ENCODE measurements at regions not wholly inside any gene's neighbourhood (a gene's known extent, or its start where the extent isn't known, plus 50 kb on each side); places are given as distances from the start of the nearest gene placed in this dataset.
"Not testable (repeated sequence)": the region's sequence is repeated elsewhere in the genome, so short reads cannot be mapped to it uniquely, and the experiment has no call there.

DNA sequence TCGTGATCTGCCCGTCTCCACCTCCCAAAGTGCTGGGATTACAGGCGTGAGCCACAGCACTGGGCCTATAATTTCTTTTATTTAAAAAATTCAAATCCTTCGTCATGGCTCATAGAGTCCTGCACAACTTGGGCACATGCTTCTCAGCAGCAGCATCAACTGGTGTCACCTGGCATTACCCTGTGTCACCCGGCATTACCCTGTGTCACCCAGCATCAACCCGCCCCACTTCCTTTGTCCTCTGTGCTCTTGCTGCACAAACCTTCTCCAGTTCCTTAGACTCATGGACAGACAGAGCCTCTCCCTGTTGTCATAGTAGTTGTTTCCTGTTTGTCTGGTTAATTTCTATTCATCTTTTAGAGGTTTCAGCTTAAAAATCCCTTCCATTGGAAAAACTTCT is 121.2 kb upstream of the SERBP1 start:
- Histone ChIP-seq H3K4me1 (peaks cover 0 to 9% of the 10 kb centered on the region in 2 donors), H3K9me3 (no peaks in the 10 kb centered on the region), H3K4me3 (replicated peaks in 1 of 3) (no peak overlapping the region), H3K27me3 (no peaks in the 10 kb centered on the region), H3K27ac (no peak overlapping the region), H3K36me3 (no peaks in the 10 kb centered on the region)
- TF ChIP-seq POLR2A (IDR thresholded peaks at IDR 0.05) (no peak), CTCF (IDR thresholded peaks at IDR 0.05) (no peak)
- DNase-seq, result no peak
- intact Hi-C loops (cut with DNase I), result loop anchor here (10.0 kb wide), 2 partner anchors 203 to 273 kb away; no protein-coding TSS in a partner anchor
- WGBS, 2 donors, result 92 to 95% methylated on average over 6 of the region's 6 CpGs

GRCh38 chr1:67552336-67552759 is 122.1 kb upstream of the SERBP1 start:
- no peak for DNase-seq
- peaks cover 0 to 9% of the 10 kb centered on the region in 2 donors for H3K4me1 ChIP-seq
- H3K27me3 ChIP-seq, result no peaks in the 10 kb centered on the region
- no peaks in the 10 kb centered on the region for H3K36me3 ChIP-seq
- no peak overlapping the region for H3K27ac ChIP-seq
- H3K4me3 ChIP-seq (replicated peaks in 1 of 3), result no peak overlapping the region
- WGBS, 2 donors, result 64 to 84% methylated on average over 3 of the region's 3 CpGs
- no peak for TF ChIP-seq POLR2A (IDR thresholded peaks at IDR 0.05)
- TF ChIP-seq CTCF (IDR thresholded peaks at IDR 0.05), result no peak
- H3K9me3 ChIP-seq, result no peaks in the 10 kb centered on the region
- intact Hi-C loops (cut with DNase I), result loop anchor here (10.0 kb wide), 2 partner anchors 202 to 272 kb away; no protein-coding TSS in a partner anchor

GRCh38 chr1:67554204-67554603 is 124.0 kb upstream of the SERBP1 start:
- intact Hi-C loops (cut with DNase I), result loop anchor here (10.0 kb wide), 2 partner anchors 201 to 271 kb away; no protein-coding TSS in a partner anchor
- H3K27me3 ChIP-seq; H3K36me3 ChIP-seq; DNase-seq; H3K4me1 ChIP-seq; H3K27ac ChIP-seq; H3K4me3 ChIP-seq (replicated peaks in 1 of 3); H3K9me3 ChIP-seq: not testable (repeated sequence)
- 92 to 95% methylated on average over 5 of the region's 5 CpGs for WGBS, 2 donors

- TF ChIP-seq POLR2A (IDR thresholded peaks at IDR 0.05) (no peak), CTCF (IDR thresholded peaks at IDR 0.05) (no peak)
- H3K36me3 ChIP-seq, result no peaks in the 10 kb centered on the region
- WGBS, 2 donors, result 58 to 64% methylated on average over 15 of the region's 15 CpGs
- intact Hi-C loops (cut with DNase I), result loop anchor here (10.0 kb wide), 2 partner anchors 199 to 269 kb away; no protein-coding TSS in a partner anchor
- no peaks in the 10 kb centered on the region for H3K9me3 ChIP-seq
- H3K27me3 ChIP-seq, result no peaks in the 10 kb centered on the region
- no peak overlapping the region for H3K27ac ChIP-seq
- DNase-seq, result peak in 1 of 2 donors; percentile 22
- no peak overlapping the region for H3K4me3 ChIP-seq (replicated peaks in 1 of 3)
- peaks cover 0 to 9% of the 10 kb centered on the region in 2 donors for H3K4me1 ChIP-seq
Measured at GRCh38 chr1:67555461-67556296, 125.5 kb upstream of the SERBP1 start.

DNA sequence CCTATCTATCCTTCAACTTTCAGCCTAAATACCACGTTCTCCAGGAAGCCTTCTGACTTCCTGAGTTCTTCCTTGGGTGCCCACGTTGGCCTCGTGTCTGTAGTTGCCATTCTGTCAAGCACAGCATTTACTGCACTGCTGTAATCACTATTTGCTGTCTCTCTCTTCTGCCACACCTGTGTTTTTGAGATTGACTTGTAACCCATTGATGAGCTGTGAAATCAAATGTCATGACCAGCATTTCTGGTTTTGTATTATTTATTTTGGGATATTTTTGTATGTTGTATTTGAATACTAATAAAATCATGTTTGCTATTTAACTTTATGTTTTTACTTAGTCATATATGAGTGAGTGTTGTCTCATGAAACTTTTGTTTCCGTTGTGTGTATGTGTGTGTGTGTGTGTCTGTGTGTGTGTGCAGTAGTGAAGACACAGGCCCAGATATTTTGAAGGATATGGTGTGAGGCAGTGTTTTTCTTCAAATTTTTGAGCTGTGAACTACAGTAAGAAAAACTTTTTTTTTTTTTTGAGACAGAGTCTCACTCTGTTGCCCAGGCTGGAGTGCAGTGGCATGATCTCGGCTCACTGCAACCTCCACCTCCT is 126.2 kb upstream of the SERBP1 start:
- Histone ChIP-seq H3K27ac (no peak overlapping the region), H3K36me3 (no peaks in the 10 kb centered on the region), H3K27me3 (no peaks in the 10 kb centered on the region), H3K9me3 (no peaks in the 10 kb centered on the region), H3K4me3 (replicated peaks in 1 of 3) (no peak overlapping the region), H3K4me1 (peaks cover 0 to 9% of the 10 kb centered on the region in 2 donors)
- intact Hi-C loops (cut with DNase I), result loop anchor here (10.0 kb wide), 2 partner anchors 198 to 268 kb away; no protein-coding TSS in a partner anchor
- no peak for DNase-seq
- 64 to 73% methylated on average over 5 of the region's 5 CpGs for WGBS, 2 donors
- TF ChIP-seq POLR2A (IDR thresholded peaks at IDR 0.05), result no peak
- TF ChIP-seq CTCF (IDR thresholded peaks at IDR 0.05), result no peak

Measured in thyroid gland (tissue), 4 donors.